Transverse colon (tissue), 4 donors: ENCODE measurements at regions not wholly inside any gene's neighbourhood (a gene's known extent, or its start where the extent isn't known, plus 50 kb on each side); places are given as distances from the start of the nearest gene placed in this dataset.

Experiments used
- DNase-seq: peaks from one replicate; pipeline ENCODE4 v3.0.0-alpha.2; 2019
- H3K27ac ChIP-seq, 4 donors: fragments of 200-600 bp; sonication (generic); 2 replicates each; pipeline ENCODE4 v1.5.1; 2016 to 2018; ENCODE audit warnings: inconsistent platforms in 4 of 4
- H3K27me3 ChIP-seq: fragments of 200-600 bp; sonication (generic); 2 replicates; pipeline ENCODE4 v1.5.1; 2017; ENCODE audit warnings: inconsistent platforms
- H3K36me3 ChIP-seq, 4 donors: fragments of 200-600 bp; sonication (generic); 2 replicates each; pipeline ENCODE4 v1.5.1; 2017 to 2019; ENCODE audit warnings: inconsistent platforms in 4 of 4
- H3K4me1 ChIP-seq, 4 donors: fragments of 200-600 bp; sonication (generic); 2 replicates each; pipeline ENCODE4 v1.5.1; 2017 to 2020; ENCODE audit warnings: inconsistent platforms in 4 of 4
- H3K4me3 ChIP-seq, 4 donors: fragments of 200-600 bp; sonication (generic); 1 replicate in 1 of 4; 2 replicates in 3 of 4; pipeline versions ENCODE4 v1.5.1 to v1.6.1; 2017 to 2019; ENCODE audit warnings: inconsistent platforms in 4 of 4
- H3K9me3 ChIP-seq, 2 donors: fragments of 200-600 bp; sonication (generic); 2 replicates each; pipeline ENCODE4 v1.5.1; 2017 to 2019; ENCODE audit warnings: inconsistent platforms in 2 of 2
- EP300 ChIP-seq: sonication (generic); formaldehyde crosslinking; IDR thresholded peaks from one replicate; pipeline ENCODE4 v1.6.1; 2017; ENCODE audit warnings: antibody characterized with exemption, low read depth
- POLR2A ChIP-seq: fragments of 450-650 bp; IDR thresholded peaks from one replicate; pipeline ENCODE4 v1.6.1; 2016; ENCODE audit warnings: antibody characterized with exemption, mild to moderate bottlenecking, moderate library complexity
- POLR2AphosphoS5 ChIP-seq, 3 donors: sonication (generic); formaldehyde crosslinking; IDR thresholded peaks; one replicate each; pipeline ENCODE4 v1.6.1; 2016; ENCODE audit warnings: antibody characterized with exemption in 3 of 3
- WGBS, 2 donors: methylation state at CpG; one replicate each; pipeline ENCODE4 v1.1.5; 2018; ENCODE audit warnings: low coverage in 1 of 2; 5-methylcytosine and 5-hydroxymethylcytosine counted together
- in situ Hi-C, 4 donors: fragments of 200-750 bp; cut with MboI; loops; one replicate each; pipeline versions ENCODE4 v1.15.0 to v1.15.1; 2017; ENCODE audit warnings: low sequenced_read_pairs in 3 of 4, low pct_ligation_motif_present in 1 of 4, low pct_unique_long_range_greater_than_20kb in 1 of 4
- intact Hi-C: fragments of 100-400 bp; cut with DNase I; formaldehyde crosslinking; loops from one replicate; pipeline ENCODE4 v1.15.1; 2023; ENCODE audit warnings: low total_unique reads
- TF ChIP-seq, protein P1 (sequence below), 5 experiments: fragments of 200-600 bp in 3 of 5; fragments of 450-650 bp in 2 of 5; sonication (generic) in 3 of 5; IDR thresholded peaks; 1 replicate in 2 of 5; 2 replicates in 3 of 5; pipeline ENCODE4 v1.5.1; 2016 to 2017; ENCODE audit warnings: antibody characterized with exemption in 5 of 5, inconsistent platforms in 3 of 5, mild to moderate bottlenecking in 2 of 5, moderate library complexity in 1 of 5

DNA sequence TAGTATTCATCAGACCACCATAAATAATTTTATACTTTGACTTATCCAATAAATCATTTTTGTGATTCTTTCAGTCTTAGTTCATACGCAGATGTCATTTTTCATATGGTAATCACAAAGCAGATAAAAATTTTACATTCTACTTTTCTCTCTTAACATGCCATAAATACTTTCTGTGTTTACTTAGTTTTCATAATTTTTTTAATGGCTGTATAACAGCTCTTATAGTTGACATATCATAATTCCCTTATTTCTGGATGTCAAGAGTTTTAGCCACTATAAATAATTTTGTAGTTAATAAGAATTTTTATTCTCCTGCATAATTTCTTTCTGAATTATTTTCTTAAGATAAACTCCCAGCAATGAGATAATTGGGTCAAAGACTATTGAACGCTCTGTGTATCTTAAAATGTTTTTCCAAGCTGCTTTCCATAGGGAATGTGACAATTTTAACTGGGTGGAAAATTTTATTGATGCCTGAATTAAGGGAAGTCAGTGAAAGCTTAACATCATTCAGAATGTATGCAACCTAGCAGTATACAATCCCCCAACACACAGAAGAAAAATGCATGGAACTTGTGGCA lies 702.7 kb downstream of the EPM2A start:
- Histone ChIP-seq H3K27ac (no peak overlapping the region), H3K27me3 (no peaks in the 10 kb centered on the region), H3K36me3 (no peaks in the 10 kb centered on the region), H3K4me1 (no peaks in the 10 kb centered on the region), H3K9me3 (no peaks in the 10 kb centered on the region), H3K4me3 (no peak overlapping the region)
- in situ Hi-C loops (no loop called here), intact Hi-C loops (loop anchor here (10.0 kb wide), 1 partner anchor 1368 kb away; no protein-coding TSS in a partner anchor)
- no peak for DNase-seq
- WGBS, 2 donors, result 84 to 88% methylated on average over 2 of the region's 2 CpGs
- no peak for TF ChIP-seq POLR2A
- no peak for TF ChIP-seq EP300
- TF ChIP-seq, protein P1, sequence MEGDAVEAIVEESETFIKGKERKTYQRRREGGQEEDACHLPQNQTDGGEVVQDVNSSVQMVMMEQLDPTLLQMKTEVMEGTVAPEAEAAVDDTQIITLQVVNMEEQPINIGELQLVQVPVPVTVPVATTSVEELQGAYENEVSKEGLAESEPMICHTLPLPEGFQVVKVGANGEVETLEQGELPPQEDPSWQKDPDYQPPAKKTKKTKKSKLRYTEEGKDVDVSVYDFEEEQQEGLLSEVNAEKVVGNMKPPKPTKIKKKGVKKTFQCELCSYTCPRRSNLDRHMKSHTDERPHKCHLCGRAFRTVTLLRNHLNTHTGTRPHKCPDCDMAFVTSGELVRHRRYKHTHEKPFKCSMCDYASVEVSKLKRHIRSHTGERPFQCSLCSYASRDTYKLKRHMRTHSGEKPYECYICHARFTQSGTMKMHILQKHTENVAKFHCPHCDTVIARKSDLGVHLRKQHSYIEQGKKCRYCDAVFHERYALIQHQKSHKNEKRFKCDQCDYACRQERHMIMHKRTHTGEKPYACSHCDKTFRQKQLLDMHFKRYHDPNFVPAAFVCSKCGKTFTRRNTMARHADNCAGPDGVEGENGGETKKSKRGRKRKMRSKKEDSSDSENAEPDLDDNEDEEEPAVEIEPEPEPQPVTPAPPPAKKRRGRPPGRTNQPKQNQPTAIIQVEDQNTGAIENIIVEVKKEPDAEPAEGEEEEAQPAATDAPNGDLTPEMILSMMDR (IDR thresholded peaks at IDR 0.05), result no peak
- no peak for TF ChIP-seq POLR2AphosphoS5 (IDR thresholded peaks at IDR 0.05)

DNA sequence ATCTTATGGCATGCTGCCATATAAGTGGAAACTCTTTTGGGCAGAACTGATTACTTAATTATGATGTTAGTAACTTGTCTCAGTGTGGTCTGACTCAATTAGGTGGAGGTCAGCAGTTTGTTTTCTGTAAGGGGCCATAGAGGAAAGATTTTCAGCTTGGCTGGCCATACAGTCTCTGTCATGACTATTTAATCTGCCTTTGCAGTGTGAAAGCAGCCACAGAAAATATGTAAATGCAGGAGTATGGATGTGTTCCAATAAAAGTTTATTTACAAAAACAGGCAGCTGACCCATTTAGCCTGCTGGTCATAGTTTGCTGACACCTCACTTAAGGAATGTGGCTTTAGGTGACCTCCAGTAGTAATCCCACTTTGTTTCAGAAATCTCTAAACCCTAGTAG lies 700.7 kb downstream of the EPM2A start:
- Histone ChIP-seq H3K36me3 (no peaks in the 10 kb centered on the region), H3K4me1 (no peaks in the 10 kb centered on the region), H3K27ac (no peak overlapping the region), H3K4me3 (no peak overlapping the region), H3K9me3 (no peaks in the 10 kb centered on the region), H3K27me3 (no peaks in the 10 kb centered on the region)
- no peak for TF ChIP-seq EP300
- no peak for TF ChIP-seq POLR2A
- no peak for TF ChIP-seq POLR2AphosphoS5 (IDR thresholded peaks at IDR 0.05)
- TF ChIP-seq, protein P1 (IDR thresholded peaks at IDR 0.05), result no peak
- in situ Hi-C loops (no loop called here), intact Hi-C loops (loop anchor here (10.0 kb wide), 1 partner anchor 1370 kb away; no protein-coding TSS in a partner anchor)
- DNase-seq, result no peak

DNA sequence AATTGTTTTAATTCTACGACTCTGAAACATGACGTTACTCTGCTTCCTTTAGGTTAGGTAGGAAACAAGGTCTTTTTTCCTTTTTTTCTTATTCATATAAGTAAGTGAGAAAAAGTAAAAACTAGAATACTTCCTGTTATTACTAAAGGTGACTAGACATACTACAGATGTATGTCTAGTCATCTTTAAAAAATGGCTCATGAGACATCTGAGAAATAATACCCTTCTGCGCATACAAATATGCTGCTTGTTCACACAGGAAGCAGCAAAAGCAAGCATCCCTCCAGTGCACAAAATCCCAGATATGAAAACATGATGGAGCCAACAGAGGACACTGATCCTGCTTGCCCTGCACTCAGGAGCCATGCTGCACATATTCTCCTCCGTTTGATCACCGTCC lies 699.1 kb downstream of the EPM2A start:
- no peaks in the 10 kb centered on the region for H3K27me3 ChIP-seq
- WGBS, 2 donors, result 70 to 86% methylated on average over 5 of the region's 5 CpGs
- in situ Hi-C loops, result no loop called here
- H3K9me3 ChIP-seq, result no peaks in the 10 kb centered on the region
- no peaks in the 10 kb centered on the region for H3K36me3 ChIP-seq
- intact Hi-C loops, result loop anchor here (10.0 kb wide), 1 partner anchor 1371 kb away; no protein-coding TSS in a partner anchor
- no peak overlapping the region for H3K27ac ChIP-seq
- TF ChIP-seq POLR2AphosphoS5 (IDR thresholded peaks at IDR 0.05) (no peak), POLR2A (no peak), EP300 (no peak)
- TF ChIP-seq, protein P1 (IDR thresholded peaks at IDR 0.05), result no peak
- H3K4me1 ChIP-seq, result no peaks in the 10 kb centered on the region
- H3K4me3 ChIP-seq, result no peak overlapping the region
- no peak for DNase-seq

DNA sequence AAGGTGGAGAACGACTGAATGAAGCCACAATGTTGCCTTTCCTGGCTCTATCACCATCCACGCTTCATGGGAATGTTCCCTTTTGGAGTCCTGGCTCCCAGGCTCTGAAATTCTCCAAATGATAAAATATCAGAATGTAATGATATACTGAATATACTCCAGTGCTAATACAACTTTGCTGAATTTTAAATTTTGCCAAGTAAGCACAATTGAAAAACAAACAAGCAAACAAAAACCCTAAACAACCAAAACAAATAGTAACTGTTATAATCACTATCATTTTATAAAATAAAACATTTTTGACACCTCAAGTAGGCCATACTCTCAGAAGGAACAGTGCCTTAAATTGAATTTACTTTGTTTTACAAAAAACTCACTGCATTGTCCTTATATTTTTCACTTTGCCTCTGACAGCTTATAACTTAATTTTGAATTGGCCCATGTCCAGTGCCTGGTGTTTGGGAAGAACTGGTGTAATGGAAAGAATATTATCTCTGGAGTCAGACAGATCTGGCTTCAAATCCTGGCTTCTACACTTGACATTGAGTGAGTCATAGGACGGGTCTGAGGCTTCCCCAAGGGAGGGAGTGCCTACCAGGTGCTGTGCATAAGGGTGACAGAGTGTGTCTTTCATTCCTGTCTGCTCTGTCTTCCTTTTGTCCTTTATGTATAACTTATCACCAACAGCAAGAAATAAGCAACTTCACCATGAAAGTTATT lies 698.3 kb downstream of the EPM2A start:
- no peaks in the 10 kb centered on the region for H3K36me3 ChIP-seq
- H3K4me1 ChIP-seq, result no peaks in the 10 kb centered on the region
- H3K9me3 ChIP-seq, result no peaks in the 10 kb centered on the region
- TF ChIP-seq POLR2AphosphoS5 (IDR thresholded peaks at IDR 0.05) (no peak), POLR2A (no peak)
- DNase-seq, result no peak
- no peak overlapping the region for H3K27ac ChIP-seq
- H3K27me3 ChIP-seq, result no peaks in the 10 kb centered on the region
- WGBS, 2 donors, result 44 to 77% methylated on average over 2 to 3 of the region's 3 CpGs
- intact Hi-C loops (loop anchor here (10.0 kb wide), 1 partner anchor 1372 kb away; no protein-coding TSS in a partner anchor), in situ Hi-C loops (no loop called here)
- H3K4me3 ChIP-seq, result no peak overlapping the region
